ENCODE measurements at regions not wholly inside any gene's neighbourhood (a gene's known extent, or its start where the extent isn't known, plus 50 kb on each side); places are given as distances from the start of the nearest gene placed in this dataset.

DNA sequence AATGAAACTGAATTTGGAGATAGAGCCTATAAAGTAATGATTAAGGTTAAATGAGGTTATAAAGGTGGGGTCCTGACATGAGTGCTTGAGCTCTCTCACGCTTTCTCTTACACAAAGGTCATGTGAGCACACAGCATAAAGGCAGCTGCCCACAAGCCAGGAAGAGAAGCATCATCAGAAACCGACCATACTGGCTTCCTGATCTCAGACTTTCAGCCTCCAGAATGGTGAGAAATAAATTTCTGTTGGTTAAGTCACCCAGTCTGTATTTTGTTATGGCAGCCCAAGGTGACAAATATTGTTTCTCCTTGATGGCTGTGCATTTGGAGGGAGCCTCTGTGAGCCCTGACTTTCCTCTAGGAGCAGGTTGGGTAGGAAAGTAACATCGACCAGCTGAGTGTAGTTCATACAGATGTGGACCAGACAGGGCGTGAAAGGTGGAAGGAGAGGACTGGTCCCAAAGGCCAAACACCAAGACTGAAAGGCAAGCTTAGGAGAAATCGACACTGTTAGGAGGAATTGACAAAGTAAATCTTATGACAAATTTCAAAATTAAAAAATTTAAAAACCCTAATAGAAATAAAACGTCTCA lies 97.6 kb upstream of the SLC38A2 start:
- Histone ChIP-seq H3K4me1 (ENCODE audit: control insufficient read depth, insufficient read depth, low read length, poor library complexity, severe bottlenecking) (no peaks in the 10 kb centered on the region), H3K27me3 (replicated peaks; ENCODE audit: control insufficient read depth, insufficient read depth, low read length, poor library complexity, severe bottlenecking) (no peaks in the 10 kb centered on the region), H3K4me3 (ENCODE audit: insufficient read depth, low read depth, low read length, poor library complexity, severe bottlenecking) (no peak overlapping the region), H3K9me3 (ENCODE audit: control insufficient read depth, low read length) (no peaks in the 10 kb centered on the region), H3K36me3 (ENCODE audit: control insufficient read depth, insufficient read depth, low read length) (no peaks in the 10 kb centered on the region), H3K27ac (ENCODE audit: insufficient read depth, low read length, poor library complexity, severe bottlenecking) (no peak overlapping the region)
- DNase-seq: no peak

DNA sequence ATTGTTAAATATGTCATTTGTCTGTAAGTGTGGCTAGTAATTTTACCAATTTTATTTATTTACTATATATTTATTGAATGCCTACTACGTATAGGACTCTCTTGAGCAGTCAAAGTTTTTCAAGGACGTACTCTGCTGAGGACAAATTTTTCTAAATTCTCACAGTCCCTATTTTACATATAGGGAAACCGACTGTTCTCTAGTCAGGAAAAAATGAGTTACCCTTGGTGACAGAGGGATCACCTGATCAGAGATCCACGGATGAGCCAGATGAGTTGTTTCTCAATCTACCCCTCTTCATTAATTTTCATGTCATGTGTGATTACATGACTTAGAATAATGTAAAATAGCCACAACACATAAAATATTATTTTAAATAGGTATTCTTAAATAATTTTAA lies 96.2 kb upstream of the SLC38A2 start:
- DNase-seq: no peak
- Histone ChIP-seq H3K4me1 (ENCODE audit: control insufficient read depth, insufficient read depth, low read length, poor library complexity, severe bottlenecking) (no peaks in the 10 kb centered on the region), H3K27me3 (replicated peaks; ENCODE audit: control insufficient read depth, insufficient read depth, low read length, poor library complexity, severe bottlenecking) (no peaks in the 10 kb centered on the region), H3K9me3 (ENCODE audit: control insufficient read depth, low read length) (no peaks in the 10 kb centered on the region), H3K4me3 (ENCODE audit: insufficient read depth, low read depth, low read length, poor library complexity, severe bottlenecking) (no peak overlapping the region), H3K27ac (ENCODE audit: insufficient read depth, low read length, poor library complexity, severe bottlenecking) (no peak overlapping the region), H3K36me3 (ENCODE audit: control insufficient read depth, insufficient read depth, low read length) (no peaks in the 10 kb centered on the region)

DNA sequence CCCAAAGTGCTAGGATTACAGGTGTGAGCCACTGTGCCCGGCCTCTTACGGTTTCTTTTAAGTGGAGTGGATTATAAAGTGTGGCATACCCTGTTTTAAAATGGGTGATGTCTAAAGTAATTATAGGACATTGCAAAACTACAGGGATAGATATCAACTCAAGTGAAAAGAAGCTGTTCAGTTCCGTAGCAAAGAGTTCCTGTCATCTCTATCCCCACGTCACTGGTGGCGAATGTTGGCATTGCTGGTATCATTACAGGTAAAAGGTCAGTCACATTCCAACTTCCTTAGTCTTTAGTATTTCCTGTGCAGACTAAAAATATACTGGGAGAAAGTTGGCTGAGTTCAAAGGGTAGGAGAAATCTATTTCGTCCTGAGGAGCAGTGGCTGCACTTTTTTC lies 95.6 kb upstream of the SLC38A2 start:
- no peaks in the 10 kb centered on the region for H3K4me1 ChIP-seq (ENCODE audit: control insufficient read depth, insufficient read depth, low read length, poor library complexity, severe bottlenecking)
- no peaks in the 10 kb centered on the region for H3K9me3 ChIP-seq (ENCODE audit: control insufficient read depth, low read length)
- H3K27me3 ChIP-seq (replicated peaks; ENCODE audit: control insufficient read depth, insufficient read depth, low read length, poor library complexity, severe bottlenecking): no peaks in the 10 kb centered on the region
- H3K4me3 ChIP-seq (ENCODE audit: insufficient read depth, low read depth, low read length, poor library complexity, severe bottlenecking): no peak overlapping the region
- H3K27ac ChIP-seq (ENCODE audit: insufficient read depth, low read length, poor library complexity, severe bottlenecking): no peak overlapping the region
- DNase-seq: no peak
- H3K36me3 ChIP-seq (ENCODE audit: control insufficient read depth, insufficient read depth, low read length): no peaks in the 10 kb centered on the region

DNA sequence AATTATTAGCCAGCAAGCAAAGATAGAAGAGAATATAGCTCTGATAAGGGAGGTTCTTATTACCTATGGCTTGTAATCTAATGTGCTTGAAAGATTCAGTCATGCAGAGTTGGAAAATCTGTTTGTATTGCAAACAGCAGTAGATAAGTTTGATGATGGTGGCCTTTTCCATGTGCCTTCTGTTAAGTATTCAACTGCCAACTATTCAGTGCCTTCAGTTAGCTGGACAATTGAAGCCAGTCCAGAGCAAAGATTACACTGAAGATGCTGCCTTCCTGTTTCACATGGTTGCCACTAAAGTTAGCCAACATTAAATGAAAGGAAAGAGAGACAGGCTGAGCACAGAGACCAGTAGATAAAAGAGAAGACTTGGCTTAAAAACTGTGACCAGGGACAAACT lies 92.7 kb upstream of the SLC38A2 start:
- no peak overlapping the region for H3K4me3 ChIP-seq (ENCODE audit: insufficient read depth, low read depth, low read length, poor library complexity, severe bottlenecking)
- H3K27me3 ChIP-seq (replicated peaks; ENCODE audit: control insufficient read depth, insufficient read depth, low read length, poor library complexity, severe bottlenecking): no peaks in the 10 kb centered on the region
- H3K9me3 ChIP-seq (ENCODE audit: control insufficient read depth, low read length): no peaks in the 10 kb centered on the region
- no peak overlapping the region for H3K27ac ChIP-seq (ENCODE audit: insufficient read depth, low read length, poor library complexity, severe bottlenecking)
- no peak for DNase-seq
- H3K4me1 ChIP-seq (ENCODE audit: control insufficient read depth, insufficient read depth, low read length, poor library complexity, severe bottlenecking): peaks cover 5% of the 10 kb centered on the region
- H3K36me3 ChIP-seq (ENCODE audit: control insufficient read depth, insufficient read depth, low read length): no peaks in the 10 kb centered on the region

DNA sequence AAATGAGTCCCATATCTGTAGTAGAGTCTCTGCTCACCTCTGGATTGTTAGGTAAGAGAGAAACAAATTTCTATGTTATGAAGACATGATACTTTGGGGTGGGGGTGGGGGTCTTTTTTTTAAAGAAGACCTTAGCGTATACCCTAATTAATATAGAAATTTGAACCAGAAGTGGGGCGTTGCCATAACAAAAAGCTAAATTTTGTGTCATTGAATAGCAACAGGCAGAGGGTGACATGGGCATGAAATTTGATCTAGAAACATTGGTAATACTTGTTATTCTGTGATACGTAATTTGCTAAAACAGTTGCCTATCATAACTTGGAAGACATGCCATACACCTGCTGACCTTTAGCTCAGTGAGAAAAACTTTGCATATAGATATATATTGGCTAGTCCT lies 92.3 kb upstream of the SLC38A2 start:
- Histone ChIP-seq H3K4me3 (ENCODE audit: insufficient read depth, low read depth, low read length, poor library complexity, severe bottlenecking) (no peak overlapping the region), H3K4me1 (ENCODE audit: control insufficient read depth, insufficient read depth, low read length, poor library complexity, severe bottlenecking) (peaks cover 10% of the 10 kb centered on the region), H3K9me3 (ENCODE audit: control insufficient read depth, low read length) (no peaks in the 10 kb centered on the region), H3K27ac (ENCODE audit: insufficient read depth, low read length, poor library complexity, severe bottlenecking) (no peak overlapping the region), H3K36me3 (ENCODE audit: control insufficient read depth, insufficient read depth, low read length) (no peaks in the 10 kb centered on the region), H3K27me3 (replicated peaks; ENCODE audit: control insufficient read depth, insufficient read depth, low read length, poor library complexity, severe bottlenecking) (no peaks in the 10 kb centered on the region)
- no peak for DNase-seq

DNA sequence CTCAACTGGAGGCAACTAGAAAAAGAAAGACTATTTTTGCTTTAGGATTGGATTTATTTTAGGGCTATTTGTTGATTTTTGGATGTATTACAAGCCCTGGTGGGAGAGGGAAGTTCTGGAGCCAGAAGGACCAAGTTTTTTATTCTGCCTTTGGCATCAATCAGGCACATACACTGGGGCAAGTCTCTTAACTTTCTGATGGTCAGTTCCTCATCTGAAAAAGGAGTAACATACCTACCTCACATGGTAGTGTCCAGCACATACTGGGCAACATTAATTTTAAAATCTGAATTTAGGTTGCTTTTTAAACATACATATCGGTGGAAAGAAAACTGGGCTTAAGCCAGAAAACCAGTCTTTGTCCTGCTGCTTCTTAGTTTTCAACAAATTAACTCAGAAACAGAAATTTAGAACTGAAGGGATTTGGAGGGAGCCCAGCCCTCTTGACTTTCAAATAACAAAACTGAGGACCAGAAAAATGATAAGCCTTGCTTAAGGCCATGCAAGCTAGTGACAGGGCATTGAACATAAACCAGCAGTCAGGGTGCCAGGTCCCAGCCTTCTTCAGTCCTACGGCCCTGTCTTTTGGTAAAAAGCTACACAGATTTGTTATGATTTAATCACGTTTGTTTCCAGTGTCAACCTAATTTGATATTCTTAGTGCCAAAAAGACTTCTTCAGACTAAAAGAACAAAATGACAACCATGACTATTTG lies 90.2 kb upstream of the SLC38A2 start:
- peaks cover 26% of the 10 kb centered on the region for H3K4me1 ChIP-seq (ENCODE audit: control insufficient read depth, insufficient read depth, low read length, poor library complexity, severe bottlenecking)
- H3K4me3 ChIP-seq (ENCODE audit: insufficient read depth, low read depth, low read length, poor library complexity, severe bottlenecking): no peak overlapping the region
- H3K36me3 ChIP-seq (ENCODE audit: control insufficient read depth, insufficient read depth, low read length): no peaks in the 10 kb centered on the region
- no peaks in the 10 kb centered on the region for H3K9me3 ChIP-seq (ENCODE audit: control insufficient read depth, low read length)
- no peaks in the 10 kb centered on the region for H3K27me3 ChIP-seq (replicated peaks; ENCODE audit: control insufficient read depth, insufficient read depth, low read length, poor library complexity, severe bottlenecking)
- DNase-seq: no peak
- H3K27ac ChIP-seq (ENCODE audit: insufficient read depth, low read length, poor library complexity, severe bottlenecking): no peak overlapping the region

DNA sequence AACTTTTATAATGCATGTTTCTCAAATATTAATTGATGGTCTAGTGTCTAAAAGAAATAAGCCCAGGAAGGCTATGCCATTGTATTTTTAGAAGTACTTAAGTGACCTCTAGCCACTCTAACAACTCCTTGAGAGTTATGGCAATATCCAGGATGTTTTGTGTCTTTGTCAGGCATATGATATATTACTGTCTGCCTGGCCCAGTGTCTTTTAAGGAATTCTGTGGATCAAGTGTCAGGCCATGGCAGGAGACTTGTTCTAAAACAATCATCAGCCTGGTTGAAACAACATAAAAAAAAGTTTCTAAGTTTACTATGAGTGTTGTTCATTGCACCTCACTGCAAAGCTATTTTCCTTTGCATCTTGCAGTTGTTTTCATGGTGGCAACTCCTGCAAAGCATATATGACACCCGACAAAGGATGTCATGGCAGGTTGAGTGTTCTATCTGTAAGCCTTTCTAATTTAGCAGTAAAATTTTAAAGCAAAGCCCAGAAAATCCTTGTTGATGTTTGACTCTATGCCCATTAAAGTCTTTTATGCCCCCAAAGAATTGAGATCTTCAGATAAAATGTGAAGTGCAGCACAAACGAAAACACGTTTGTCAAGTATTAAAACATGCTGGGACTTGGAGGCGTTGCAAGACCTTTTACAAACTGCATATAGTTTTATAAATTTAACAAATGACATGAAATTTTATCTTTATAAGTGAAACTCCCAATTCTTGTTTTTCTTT lies 89.5 kb upstream of the SLC38A2 start:
- H3K4me3 ChIP-seq (ENCODE audit: insufficient read depth, low read depth, low read length, poor library complexity, severe bottlenecking): no peak overlapping the region
- H3K9me3 ChIP-seq (ENCODE audit: control insufficient read depth, low read length): no peaks in the 10 kb centered on the region
- H3K27ac ChIP-seq (ENCODE audit: insufficient read depth, low read length, poor library complexity, severe bottlenecking): no peak overlapping the region
- DNase-seq: no peak
- no peaks in the 10 kb centered on the region for H3K36me3 ChIP-seq (ENCODE audit: control insufficient read depth, insufficient read depth, low read length)
- H3K27me3 ChIP-seq (replicated peaks; ENCODE audit: control insufficient read depth, insufficient read depth, low read length, poor library complexity, severe bottlenecking): no peaks in the 10 kb centered on the region
- H3K4me1 ChIP-seq (ENCODE audit: control insufficient read depth, insufficient read depth, low read length, poor library complexity, severe bottlenecking): peaks cover 26% of the 10 kb centered on the region

DNA sequence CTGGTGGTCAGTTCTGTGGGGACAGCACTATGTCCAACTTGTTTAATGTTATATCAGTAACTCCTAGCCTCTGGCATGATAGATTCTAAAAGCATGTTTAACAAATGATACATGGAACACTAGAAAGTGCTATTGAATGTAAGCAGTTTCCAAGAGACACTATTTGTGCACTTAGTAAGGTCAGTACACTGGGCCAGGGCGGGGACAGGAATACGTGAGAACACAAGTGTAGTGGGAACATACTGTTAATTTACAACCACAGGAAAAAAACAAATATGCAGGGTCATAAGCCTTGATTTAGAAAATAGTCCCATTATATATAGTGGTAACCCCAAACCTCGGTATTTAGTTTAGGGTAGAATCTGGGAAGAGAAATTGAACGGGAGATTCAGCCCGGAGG lies 88.9 kb upstream of the SLC38A2 start:
- H3K27ac ChIP-seq (ENCODE audit: insufficient read depth, low read length, poor library complexity, severe bottlenecking): no peak overlapping the region
- DNase-seq: no peak
- H3K4me3 ChIP-seq (ENCODE audit: insufficient read depth, low read depth, low read length, poor library complexity, severe bottlenecking): no peak overlapping the region
- peaks cover 26% of the 10 kb centered on the region for H3K4me1 ChIP-seq (ENCODE audit: control insufficient read depth, insufficient read depth, low read length, poor library complexity, severe bottlenecking)
- no peaks in the 10 kb centered on the region for H3K27me3 ChIP-seq (replicated peaks; ENCODE audit: control insufficient read depth, insufficient read depth, low read length, poor library complexity, severe bottlenecking)
- H3K9me3 ChIP-seq (ENCODE audit: control insufficient read depth, low read length): no peaks in the 10 kb centered on the region
- no peaks in the 10 kb centered on the region for H3K36me3 ChIP-seq (ENCODE audit: control insufficient read depth, insufficient read depth, low read length)

DNA sequence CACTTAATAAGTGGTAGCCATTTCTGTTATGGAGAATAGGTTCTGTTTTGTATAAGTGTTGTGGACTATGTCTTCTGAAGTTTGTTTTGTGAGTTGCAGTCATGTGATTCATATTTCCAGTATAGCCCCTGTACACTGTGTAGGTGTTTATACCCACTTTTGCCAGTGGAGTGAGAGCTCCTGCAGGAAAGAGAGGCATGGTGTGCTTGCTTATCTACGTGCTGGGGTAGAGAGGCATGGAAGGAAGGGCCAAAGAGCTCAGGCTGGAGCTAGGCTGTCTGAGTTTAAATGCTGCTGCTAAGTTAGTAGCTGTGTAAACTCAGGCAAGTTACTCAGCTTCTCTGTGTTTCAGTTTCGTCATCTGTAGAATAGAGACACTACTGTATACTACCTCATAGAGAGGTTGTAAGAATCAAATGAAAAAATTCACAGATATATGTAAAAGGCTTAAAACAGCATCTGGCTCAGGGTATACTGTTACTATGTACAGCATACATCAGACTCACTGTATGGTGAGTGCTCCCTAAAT lies 88.2 kb upstream of the SLC38A2 start:
- peaks cover 26% of the 10 kb centered on the region for H3K4me1 ChIP-seq (ENCODE audit: control insufficient read depth, insufficient read depth, low read length, poor library complexity, severe bottlenecking)
- no peak for DNase-seq
- H3K9me3 ChIP-seq (ENCODE audit: control insufficient read depth, low read length): no peaks in the 10 kb centered on the region
- H3K36me3 ChIP-seq (ENCODE audit: control insufficient read depth, insufficient read depth, low read length): no peaks in the 10 kb centered on the region
- H3K27ac ChIP-seq (ENCODE audit: insufficient read depth, low read length, poor library complexity, severe bottlenecking): no peak overlapping the region
- H3K4me3 ChIP-seq (ENCODE audit: insufficient read depth, low read depth, low read length, poor library complexity, severe bottlenecking): no peak overlapping the region
- H3K27me3 ChIP-seq (replicated peaks; ENCODE audit: control insufficient read depth, insufficient read depth, low read length, poor library complexity, severe bottlenecking): no peaks in the 10 kb centered on the region
